Thyroid gland (tissue), 4 donors: ENCODE measurements at regions not wholly inside any gene's neighbourhood (a gene's known extent, or its start where the extent isn't known, plus 50 kb on each side); places are given as distances from the start of the nearest gene placed in this dataset.

ENCODE experiments used
- DNase-seq, 2 donors: peaks; one replicate each; pipeline ENCODE4 v3.0.0-alpha.2; 2019
- H3K27ac ChIP-seq, 3 donors: fragments of 200-600 bp; sonication (generic); 1 replicate in 2 of 3; 2 replicates in 1 of 3; pipeline ENCODE4 v1.5.1; 2016 to 2019; ENCODE audit warnings: mild to moderate bottlenecking in 1 of 3, moderate library complexity in 1 of 3
- H3K27me3 ChIP-seq: fragments of 200-600 bp; sonication (generic); one replicate; pipeline ENCODE4 v1.5.1; 2019
- H3K36me3 ChIP-seq, 2 donors: fragments of 200-600 bp; sonication (generic); one replicate each; pipeline ENCODE4 v1.5.1; 2016 to 2019
- H3K4me1 ChIP-seq, 2 donors: fragments of 200-600 bp; sonication (generic); one replicate each; pipeline ENCODE4 v1.5.1; 2017 to 2019
- H3K4me3 ChIP-seq, 3 donors: fragments of 200-600 bp; sonication (generic); replicated peaks in 1 of 3; 1 replicate in 2 of 3; 2 replicates in 1 of 3; pipeline ENCODE4 v1.5.1; 2016; ENCODE audit warnings: mild to moderate bottlenecking in 1 of 3
- H3K9me3 ChIP-seq: fragments of 200-600 bp; sonication (generic); one replicate; pipeline ENCODE4 v1.5.1; 2017
- POLR2A ChIP-seq, 2 donors: fragments of 450-650 bp; IDR thresholded peaks; one replicate each; pipeline ENCODE4 v1.6.1; 2017; ENCODE audit warnings: antibody characterized with exemption in 2 of 2, mild to moderate bottlenecking in 2 of 2, moderate library complexity in 1 of 2
- WGBS, 2 donors: methylation state at CpG; one replicate each; pipeline ENCODE4 v1.1.5; 2017; 5-methylcytosine and 5-hydroxymethylcytosine counted together
- intact Hi-C: fragments of 100-400 bp; cut with DNase I; formaldehyde crosslinking; loops from one replicate; pipeline ENCODE4 v1.15.1; 2023
- TF ChIP-seq, protein P1 (sequence below), 6 experiments: fragments of 200-600 bp in 3 of 6; fragments of 450-650 bp in 3 of 6; sonication (generic) in 3 of 6; IDR thresholded peaks; one replicate each; pipeline ENCODE4 v1.5.1; 2016 to 2019; ENCODE audit warnings: antibody characterized with exemption in 6 of 6, mild to moderate bottlenecking in 2 of 6, inconsistent platforms in 1 of 6, moderate library complexity in 1 of 6

DNA sequence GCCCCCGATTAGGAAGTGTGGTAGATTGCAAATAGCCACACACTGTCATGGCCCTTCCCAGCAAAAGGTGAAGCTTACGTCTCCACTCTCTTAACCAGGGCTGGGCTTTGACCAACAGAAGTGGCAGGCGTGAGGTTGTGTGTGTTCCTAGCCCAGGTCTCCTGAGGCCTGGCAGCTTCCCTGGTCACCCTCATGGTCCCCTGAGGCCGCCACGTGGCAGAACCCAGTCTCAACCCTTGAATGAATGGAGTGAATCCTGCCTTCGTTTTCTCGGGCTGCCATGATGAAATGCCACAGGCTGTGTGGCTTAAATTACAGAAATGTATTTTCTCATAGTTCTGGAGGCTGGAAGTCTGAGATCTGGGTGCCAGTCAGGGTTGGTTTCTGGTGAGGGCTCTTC, 370.4 kb downstream of the IRX2 start:
- no peak for DNase-seq
- intact Hi-C loops, result no loop called here
- H3K27ac ChIP-seq, result no peak overlapping the region
- H3K27me3 ChIP-seq, result no peaks in the 10 kb centered on the region
- 84 to 93% methylated on average over 5 to 7 of the region's 7 CpGs for WGBS, 2 donors
- no peaks in the 10 kb centered on the region for H3K4me1 ChIP-seq
- H3K4me3 ChIP-seq, result no peak overlapping the region
- H3K9me3 ChIP-seq, result no peaks in the 10 kb centered on the region
- no peak for TF ChIP-seq POLR2A (IDR thresholded peaks at IDR 0.05)
- TF ChIP-seq, protein P1, sequence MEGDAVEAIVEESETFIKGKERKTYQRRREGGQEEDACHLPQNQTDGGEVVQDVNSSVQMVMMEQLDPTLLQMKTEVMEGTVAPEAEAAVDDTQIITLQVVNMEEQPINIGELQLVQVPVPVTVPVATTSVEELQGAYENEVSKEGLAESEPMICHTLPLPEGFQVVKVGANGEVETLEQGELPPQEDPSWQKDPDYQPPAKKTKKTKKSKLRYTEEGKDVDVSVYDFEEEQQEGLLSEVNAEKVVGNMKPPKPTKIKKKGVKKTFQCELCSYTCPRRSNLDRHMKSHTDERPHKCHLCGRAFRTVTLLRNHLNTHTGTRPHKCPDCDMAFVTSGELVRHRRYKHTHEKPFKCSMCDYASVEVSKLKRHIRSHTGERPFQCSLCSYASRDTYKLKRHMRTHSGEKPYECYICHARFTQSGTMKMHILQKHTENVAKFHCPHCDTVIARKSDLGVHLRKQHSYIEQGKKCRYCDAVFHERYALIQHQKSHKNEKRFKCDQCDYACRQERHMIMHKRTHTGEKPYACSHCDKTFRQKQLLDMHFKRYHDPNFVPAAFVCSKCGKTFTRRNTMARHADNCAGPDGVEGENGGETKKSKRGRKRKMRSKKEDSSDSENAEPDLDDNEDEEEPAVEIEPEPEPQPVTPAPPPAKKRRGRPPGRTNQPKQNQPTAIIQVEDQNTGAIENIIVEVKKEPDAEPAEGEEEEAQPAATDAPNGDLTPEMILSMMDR (IDR thresholded peaks at IDR 0.05), result no peak
- H3K36me3 ChIP-seq, result no peaks in the 10 kb centered on the region

DNA sequence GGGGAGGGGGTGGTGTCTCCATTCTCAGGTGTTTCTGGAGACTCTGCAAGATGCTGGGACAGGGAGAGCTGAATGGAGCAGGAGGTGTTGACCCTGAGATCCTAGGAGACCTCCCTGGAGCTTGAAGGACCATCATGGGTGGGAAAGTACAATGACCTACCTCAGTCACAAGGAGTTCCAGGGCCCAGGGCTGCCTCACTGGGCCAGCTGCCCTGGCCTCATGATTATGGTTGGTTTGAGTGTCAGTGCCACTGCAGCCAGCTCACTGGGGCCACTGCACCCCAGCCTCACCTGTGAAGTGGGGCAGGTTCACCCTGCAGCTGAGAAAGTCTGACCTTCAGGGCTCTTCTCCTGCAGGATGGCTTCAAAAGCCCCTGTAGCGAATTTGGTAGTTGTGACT, 372.5 kb downstream of the IRX2 start:
- no peaks in the 10 kb centered on the region for H3K36me3 ChIP-seq
- TF ChIP-seq, protein P1 (IDR thresholded peaks at IDR 0.05), result no peak
- no peak for TF ChIP-seq POLR2A (IDR thresholded peaks at IDR 0.05)
- no peaks in the 10 kb centered on the region for H3K27me3 ChIP-seq
- no peaks in the 10 kb centered on the region for H3K9me3 ChIP-seq
- no peak for DNase-seq
- intact Hi-C loops, result no loop called here
- no peak overlapping the region for H3K4me3 ChIP-seq
- WGBS, 2 donors, result 72 to 79% methylated on average over 1 of the region's 1 CpG
- H3K27ac ChIP-seq, result no peak overlapping the region
- no peaks in the 10 kb centered on the region for H3K4me1 ChIP-seq

DNA sequence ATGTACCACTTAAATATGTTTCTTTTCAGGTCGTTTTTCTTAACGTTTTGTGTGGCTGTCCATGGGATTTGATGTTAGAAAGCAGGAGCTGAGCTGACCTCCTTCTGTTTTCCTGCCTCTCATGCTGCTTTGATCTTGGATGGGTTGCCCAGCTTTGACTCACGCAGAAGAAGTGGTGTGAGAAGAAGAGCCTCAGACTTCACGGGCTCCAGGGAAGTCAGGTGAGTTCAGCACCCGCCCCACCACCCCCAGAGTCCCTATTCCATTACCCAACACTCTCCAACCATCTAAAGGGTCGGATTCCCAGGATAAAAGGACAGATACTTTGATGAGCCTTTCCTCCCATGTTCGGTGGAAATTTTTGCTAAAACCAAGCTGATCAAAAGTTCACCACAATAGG, 373.4 kb downstream of the IRX2 start:
- no peak overlapping the region for H3K27ac ChIP-seq
- no peaks in the 10 kb centered on the region for H3K4me1 ChIP-seq
- DNase-seq, result no peak
- H3K27me3 ChIP-seq, result no peaks in the 10 kb centered on the region
- intact Hi-C loops, result no loop called here
- no peak overlapping the region for H3K4me3 ChIP-seq
- H3K9me3 ChIP-seq, result no peaks in the 10 kb centered on the region
- 53 to 63% methylated on average over 7 of the region's 7 CpGs for WGBS, 2 donors
- TF ChIP-seq, protein P1 (IDR thresholded peaks at IDR 0.05), result no peak
- no peak for TF ChIP-seq POLR2A (IDR thresholded peaks at IDR 0.05)
- no peaks in the 10 kb centered on the region for H3K36me3 ChIP-seq

DNA sequence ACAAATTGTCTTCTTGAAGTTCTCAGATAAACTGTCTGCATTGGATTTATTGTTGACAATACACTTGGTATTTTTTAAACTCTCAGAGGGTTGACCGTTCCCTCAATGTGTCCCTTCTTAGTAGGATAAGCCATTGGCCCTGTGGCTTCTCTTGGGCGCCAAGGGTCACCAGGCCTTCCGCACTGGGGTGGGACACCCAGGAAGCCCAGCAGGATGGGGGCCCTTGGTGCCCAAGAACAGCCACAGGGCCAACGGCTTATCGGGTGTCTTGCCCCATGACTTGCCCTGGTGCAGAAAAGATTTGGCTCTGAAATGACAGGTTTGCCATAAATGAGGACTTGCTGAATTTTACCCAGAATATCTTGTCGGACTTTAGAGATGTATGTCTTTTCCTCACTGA, 375.0 kb downstream of the IRX2 start:
- Histone ChIP-seq H3K36me3 (no peaks in the 10 kb centered on the region), H3K4me3 (no peak overlapping the region), H3K27me3 (no peaks in the 10 kb centered on the region), H3K4me1 (no peaks in the 10 kb centered on the region), H3K27ac (no peak overlapping the region), H3K9me3 (no peaks in the 10 kb centered on the region)
- TF ChIP-seq, protein P1 (IDR thresholded peaks at IDR 0.05), result no peak
- no peak for TF ChIP-seq POLR2A (IDR thresholded peaks at IDR 0.05)
- 92 to 95% methylated on average over 6 of the region's 6 CpGs for WGBS, 2 donors
- intact Hi-C loops, result no loop called here
- no peak for DNase-seq

DNA sequence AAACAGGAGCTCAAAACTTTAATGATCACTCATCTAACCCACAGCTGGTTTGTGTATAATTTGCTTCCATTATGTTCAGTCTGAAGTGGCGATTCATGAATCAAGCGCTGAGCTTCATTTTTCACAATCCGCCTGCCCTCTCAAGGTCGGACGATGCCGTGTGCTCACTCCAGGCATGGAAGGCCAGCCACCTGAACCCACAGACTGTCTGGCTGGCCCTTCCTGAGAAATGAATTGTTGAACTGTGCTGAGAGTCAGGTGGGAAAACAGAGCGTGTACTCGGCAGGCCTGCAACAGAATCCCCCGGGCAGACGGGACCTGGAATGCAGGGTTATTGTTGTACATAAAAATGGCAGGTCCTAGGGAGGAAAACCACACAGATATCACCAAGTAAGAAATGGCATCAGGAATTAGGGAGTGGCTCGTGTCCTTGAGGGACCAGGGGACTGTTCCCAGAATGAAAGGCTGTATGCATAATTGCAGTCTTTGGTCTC, 375.7 kb downstream of the IRX2 start:
- H3K36me3 ChIP-seq, result no peaks in the 10 kb centered on the region
- intact Hi-C loops, result no loop called here
- no peaks in the 10 kb centered on the region for H3K4me1 ChIP-seq
- 21 to 43% methylated on average over 8 to 11 of the region's 11 CpGs for WGBS, 2 donors
- H3K27ac ChIP-seq, result no peak overlapping the region
- H3K27me3 ChIP-seq, result no peaks in the 10 kb centered on the region
- H3K4me3 ChIP-seq, result no peak overlapping the region
- no peaks in the 10 kb centered on the region for H3K9me3 ChIP-seq
- DNase-seq, result no peak
- TF ChIP-seq, protein P1 (IDR thresholded peaks at IDR 0.05), result no peak
- TF ChIP-seq POLR2A (IDR thresholded peaks at IDR 0.05), result no peak
